ENCODE measurements at regions not wholly inside any gene's neighbourhood (a gene's known extent, or its start where the extent isn't known, plus 50 kb on each side); places are given as distances from the start of the nearest gene placed in this dataset.

DNA sequence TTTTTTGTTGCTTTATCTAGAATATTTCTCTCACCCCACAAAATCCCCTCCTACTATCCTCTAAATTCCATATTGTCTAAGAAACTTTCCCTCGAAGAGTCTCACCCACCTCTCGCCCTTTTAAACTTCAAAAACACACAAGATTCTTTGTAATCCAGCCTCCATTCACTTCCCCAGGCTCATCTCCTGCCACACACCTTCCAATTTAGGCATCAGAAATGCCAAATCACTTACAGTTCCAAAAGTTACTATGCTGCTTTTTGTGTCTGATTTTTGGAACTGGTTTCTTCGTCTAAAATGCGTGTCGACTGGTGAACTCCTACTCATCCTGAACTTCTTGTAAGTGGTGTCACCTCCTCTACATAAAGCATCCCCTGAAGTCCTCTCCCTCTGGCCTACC lies 482.4 kb upstream of the CAMK1G start:
- Histone ChIP-seq H3K27ac (replicated peaks in 1 of 4) (no peak overlapping the region), H3K4me3 (no peak overlapping the region), H3K9me3 (no peaks in the 10 kb centered on the region), H3K36me3 (no peaks in the 10 kb centered on the region), H3K4me1 (no peaks in the 10 kb centered on the region), H3K27me3 (no peaks in the 10 kb centered on the region)
- TF ChIP-seq POLR2AphosphoS5 (IDR thresholded peaks at IDR 0.05) (no peak), EP300 (IDR thresholded peaks at IDR 0.05) (no peak), POLR2A (IDR thresholded peaks at IDR 0.05; ENCODE audit: low read depth) (no peak)
- TF ChIP-seq, protein P1, sequence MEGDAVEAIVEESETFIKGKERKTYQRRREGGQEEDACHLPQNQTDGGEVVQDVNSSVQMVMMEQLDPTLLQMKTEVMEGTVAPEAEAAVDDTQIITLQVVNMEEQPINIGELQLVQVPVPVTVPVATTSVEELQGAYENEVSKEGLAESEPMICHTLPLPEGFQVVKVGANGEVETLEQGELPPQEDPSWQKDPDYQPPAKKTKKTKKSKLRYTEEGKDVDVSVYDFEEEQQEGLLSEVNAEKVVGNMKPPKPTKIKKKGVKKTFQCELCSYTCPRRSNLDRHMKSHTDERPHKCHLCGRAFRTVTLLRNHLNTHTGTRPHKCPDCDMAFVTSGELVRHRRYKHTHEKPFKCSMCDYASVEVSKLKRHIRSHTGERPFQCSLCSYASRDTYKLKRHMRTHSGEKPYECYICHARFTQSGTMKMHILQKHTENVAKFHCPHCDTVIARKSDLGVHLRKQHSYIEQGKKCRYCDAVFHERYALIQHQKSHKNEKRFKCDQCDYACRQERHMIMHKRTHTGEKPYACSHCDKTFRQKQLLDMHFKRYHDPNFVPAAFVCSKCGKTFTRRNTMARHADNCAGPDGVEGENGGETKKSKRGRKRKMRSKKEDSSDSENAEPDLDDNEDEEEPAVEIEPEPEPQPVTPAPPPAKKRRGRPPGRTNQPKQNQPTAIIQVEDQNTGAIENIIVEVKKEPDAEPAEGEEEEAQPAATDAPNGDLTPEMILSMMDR (IDR thresholded peaks at IDR 0.05): no peak
- DNase-seq (ENCODE audit: extremely low spot score): no peak
- 93% methylated on average over 5 of the region's 5 CpGs for WGBS
- intact Hi-C loops (cut with DNase I): no loop called here

DNA sequence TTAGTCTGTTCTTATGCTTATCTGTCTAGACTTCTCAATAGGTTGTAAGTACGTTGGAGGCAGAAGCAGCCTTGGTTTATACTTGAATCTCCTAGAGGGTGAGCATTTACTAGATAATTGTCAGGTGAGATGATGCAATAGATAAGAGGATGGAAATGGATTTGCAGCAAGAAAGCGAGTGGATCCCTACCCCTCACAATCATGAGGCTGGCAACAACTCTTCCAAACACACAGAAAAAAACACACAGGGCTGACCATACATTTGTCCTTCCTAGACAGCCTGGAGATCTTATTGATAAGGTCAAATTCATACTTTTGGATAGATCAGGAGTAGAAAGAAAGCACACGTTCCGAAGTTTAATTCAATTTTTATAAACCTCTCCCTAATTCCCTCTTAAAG lies 481.4 kb upstream of the CAMK1G start:
- H3K4me1 ChIP-seq: no peaks in the 10 kb centered on the region
- H3K27me3 ChIP-seq: no peaks in the 10 kb centered on the region
- no peaks in the 10 kb centered on the region for H3K36me3 ChIP-seq
- H3K27ac ChIP-seq (replicated peaks in 1 of 4): no peak overlapping the region
- intact Hi-C loops (cut with DNase I): no loop called here
- TF ChIP-seq POLR2A (IDR thresholded peaks at IDR 0.05; ENCODE audit: low read depth): no peak
- TF ChIP-seq, protein P1 (IDR thresholded peaks at IDR 0.05): no peak
- no peak for TF ChIP-seq EP300 (IDR thresholded peaks at IDR 0.05)
- TF ChIP-seq POLR2AphosphoS5 (IDR thresholded peaks at IDR 0.05): no peak
- 92% methylated on average over 4 of the region's 4 CpGs for WGBS
- H3K9me3 ChIP-seq: no peaks in the 10 kb centered on the region
- H3K4me3 ChIP-seq: no peak overlapping the region
- no peak for DNase-seq (ENCODE audit: extremely low spot score)

DNA sequence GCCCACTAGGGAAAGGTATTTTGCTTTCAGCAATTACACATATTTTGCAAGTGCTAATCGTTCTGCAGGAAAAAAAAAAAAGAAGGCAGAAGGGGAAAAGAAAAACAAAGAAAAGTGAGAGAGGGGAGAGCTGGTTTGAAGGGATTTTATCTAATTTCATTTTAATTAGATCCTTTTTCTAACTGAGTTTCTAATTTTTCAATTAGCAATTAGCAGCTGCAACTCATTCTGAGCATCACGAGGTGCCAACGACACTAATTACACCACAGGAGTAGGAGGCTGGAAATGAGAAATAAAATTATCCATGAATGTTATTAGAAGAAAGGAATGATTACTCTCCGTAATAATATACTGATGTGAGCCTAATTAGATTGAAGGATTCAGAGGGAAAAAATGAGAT lies 481.0 kb upstream of the CAMK1G start:
- intact Hi-C loops (cut with DNase I): no loop called here
- H3K9me3 ChIP-seq: no peaks in the 10 kb centered on the region
- no peaks in the 10 kb centered on the region for H3K27me3 ChIP-seq
- TF ChIP-seq EP300 (IDR thresholded peaks at IDR 0.05): no peak
- TF ChIP-seq POLR2AphosphoS5 (IDR thresholded peaks at IDR 0.05): no peak
- TF ChIP-seq, protein P1 (IDR thresholded peaks at IDR 0.05): no peak
- no peak for TF ChIP-seq POLR2A (IDR thresholded peaks at IDR 0.05; ENCODE audit: low read depth)
- WGBS: 82% methylated on average over 4 of the region's 4 CpGs
- H3K27ac ChIP-seq (replicated peaks in 1 of 4): no peak overlapping the region
- H3K4me3 ChIP-seq: no peak overlapping the region
- no peak for DNase-seq (ENCODE audit: extremely low spot score)
- H3K36me3 ChIP-seq: no peaks in the 10 kb centered on the region
- no peaks in the 10 kb centered on the region for H3K4me1 ChIP-seq

DNA sequence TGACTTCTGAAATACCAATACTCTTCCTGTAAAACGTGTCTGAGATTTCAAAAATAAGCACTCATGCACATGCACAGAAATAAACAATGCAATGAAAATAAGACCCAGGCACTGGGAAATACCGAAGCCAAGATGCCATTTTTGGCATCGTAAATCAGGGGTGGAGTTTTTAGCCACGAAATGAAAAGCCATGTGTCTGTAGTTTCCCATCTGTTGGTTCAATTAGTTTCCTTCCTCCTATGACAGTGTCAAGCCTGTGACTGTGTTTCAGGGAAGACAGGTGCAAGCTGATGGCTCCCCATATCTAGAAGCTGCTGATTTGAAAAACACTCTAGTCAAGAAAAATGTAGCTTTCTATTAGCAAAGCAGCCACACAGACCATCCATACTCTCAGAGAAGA lies 480.4 kb upstream of the CAMK1G start:
- Histone ChIP-seq H3K4me1 (no peaks in the 10 kb centered on the region), H3K4me3 (no peak overlapping the region), H3K27me3 (no peaks in the 10 kb centered on the region), H3K36me3 (no peaks in the 10 kb centered on the region), H3K27ac (replicated peaks in 1 of 4) (no peak overlapping the region), H3K9me3 (no peaks in the 10 kb centered on the region)
- TF ChIP-seq, protein P1 (IDR thresholded peaks at IDR 0.05): no peak
- TF ChIP-seq POLR2AphosphoS5 (IDR thresholded peaks at IDR 0.05) (no peak), EP300 (IDR thresholded peaks at IDR 0.05) (no peak), POLR2A (IDR thresholded peaks at IDR 0.05; ENCODE audit: low read depth) (no peak)
- intact Hi-C loops (cut with DNase I): no loop called here
- DNase-seq (ENCODE audit: extremely low spot score): no peak
- WGBS: 50% methylated on average over 4 of the region's 4 CpGs

DNA sequence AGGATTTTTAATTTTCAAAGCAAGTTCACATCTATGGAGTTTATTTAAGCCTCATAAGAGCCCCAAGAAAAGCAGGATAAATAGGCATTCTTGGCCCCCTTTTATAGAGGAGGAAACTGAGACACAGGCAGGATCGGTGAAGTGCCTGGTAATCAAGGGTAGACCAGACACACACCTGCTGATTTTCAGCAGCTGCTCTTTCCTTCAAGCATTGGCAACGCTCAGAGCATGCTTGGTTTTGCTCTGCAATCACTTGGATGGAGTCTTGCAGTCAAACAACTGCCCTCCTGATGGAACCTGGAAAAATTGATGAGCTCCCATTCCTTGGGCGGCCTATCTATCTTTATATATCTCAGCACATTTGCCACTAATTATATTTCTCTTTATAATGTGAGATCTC lies 478.9 kb upstream of the CAMK1G start:
- 84% methylated on average over 3 of the region's 3 CpGs for WGBS

More for the DNA sequence above, 478.9 kb upstream of the CAMK1G start:
- TF ChIP-seq, protein P1 (IDR thresholded peaks at IDR 0.05): no peak
- no peak for TF ChIP-seq EP300 (IDR thresholded peaks at IDR 0.05)
- no peak for TF ChIP-seq POLR2A (IDR thresholded peaks at IDR 0.05; ENCODE audit: low read depth)
- no peak for TF ChIP-seq POLR2AphosphoS5 (IDR thresholded peaks at IDR 0.05)
- Histone ChIP-seq H3K36me3 (no peaks in the 10 kb centered on the region), H3K4me1 (no peaks in the 10 kb centered on the region), H3K4me3 (no peak overlapping the region), H3K9me3 (no peaks in the 10 kb centered on the region), H3K27me3 (no peaks in the 10 kb centered on the region), H3K27ac (replicated peaks in 1 of 4) (no peak overlapping the region)
- intact Hi-C loops (cut with DNase I): no loop called here
- no peak for DNase-seq (ENCODE audit: extremely low spot score)
